H9 (cell line): ENCODE measurements at regions not wholly inside any gene's neighbourhood (a gene's known extent, or its start where the extent isn't known, plus 50 kb on each side); places are given as distances from the start of the nearest gene placed in this dataset.

Experiments
- DNase-seq: peaks from one replicate; pipeline ENCODE4 v3.0.0-alpha.2; 2017
- H2AFZ ChIP-seq: one replicate; pipeline ENCODE4 v1.6.1; 2013; ENCODE audit warnings: mild to moderate bottlenecking, low read length, control low read depth, moderate library complexity
- H2AK5ac ChIP-seq: 2 replicates; pipeline ENCODE4 v1.6.1; 2013; ENCODE audit warnings: low read length, control low read depth, mixed read lengths; ENCODE audit not compliant: insufficient read length
- H2BK120ac ChIP-seq: one replicate; pipeline ENCODE4 v1.6.1; 2013; ENCODE audit warnings: low read depth, mild to moderate bottlenecking, low read length, control low read depth, inconsistent platforms; ENCODE audit not compliant: poor library complexity, severe bottlenecking
- H2BK12ac ChIP-seq: 2 replicates; pipeline ENCODE4 v1.6.1; 2013; ENCODE audit warnings: low read length, control low read depth, mixed read lengths, low read depth; ENCODE audit not compliant: insufficient read length
- H2BK15ac ChIP-seq: 2 replicates; pipeline ENCODE4 v1.6.1; 2013; ENCODE audit warnings: low read depth, low read length, control low read depth
- H2BK20ac ChIP-seq: one replicate; pipeline ENCODE4 v1.6.1; 2013; ENCODE audit warnings: low read depth, mild to moderate bottlenecking, low read length, control low read depth, inconsistent platforms; ENCODE audit not compliant: poor library complexity, severe bottlenecking
- H2BK5ac ChIP-seq: 2 replicates; pipeline ENCODE4 v1.6.1; 2013; ENCODE audit warnings: low read length, control low read depth, mixed read lengths; ENCODE audit not compliant: insufficient read length
- H3K14ac ChIP-seq: 2 replicates; pipeline ENCODE4 v1.6.1; 2013; ENCODE audit warnings: low read length, control low read depth; ENCODE audit not compliant: insufficient read depth
- H3K18ac ChIP-seq: 2 replicates; pipeline ENCODE4 v1.6.1; 2013; ENCODE audit warnings: low read depth, mild to moderate bottlenecking, mixed read lengths, low read length, control low read depth; ENCODE audit not compliant: insufficient read length
- H3K23ac ChIP-seq: 2 replicates; pipeline ENCODE4 v1.6.1; 2013; ENCODE audit warnings: low read length, control low read depth, mixed read lengths, low read depth; ENCODE audit not compliant: insufficient read length
- H3K23me2 ChIP-seq: 2 replicates; pipeline ENCODE4 v1.6.1; 2013; ENCODE audit warnings: low read depth, mild to moderate bottlenecking, mixed read lengths, low read length, control low read depth; ENCODE audit not compliant: insufficient read length, poor library complexity, severe bottlenecking
- H3K27ac ChIP-seq: 2 replicates; pipeline ENCODE4 v1.5.1; 2013; ENCODE audit warnings: low read length, control low read depth, mixed read lengths, low read depth; ENCODE audit not compliant: insufficient read length
- H3K27me3 ChIP-seq: 2 replicates; pipeline ENCODE4 v1.6.1; 2013; ENCODE audit warnings: low read length, control low read depth, inconsistent platforms; ENCODE audit not compliant: insufficient read depth
- H3K4ac ChIP-seq: 2 replicates; pipeline ENCODE4 v1.6.1; 2013; ENCODE audit warnings: low read depth, mild to moderate bottlenecking, control low read depth, inconsistent platforms, low read length, moderate library complexity
- H3K4me1 ChIP-seq: 2 replicates; pipeline ENCODE4 v1.6.1; 2013; ENCODE audit warnings: low read length, control low read depth, inconsistent platforms; ENCODE audit not compliant: insufficient read depth
- H3K4me2 ChIP-seq: 2 replicates; pipeline ENCODE4 v1.6.1; 2013; ENCODE audit warnings: low read length, control low read depth, mixed read lengths; ENCODE audit not compliant: insufficient read length, insufficient read depth
- H3K56ac ChIP-seq: 2 replicates; pipeline ENCODE4 v1.6.1; 2013; ENCODE audit warnings: low read depth, mild to moderate bottlenecking, mixed read lengths, low read length, control low read depth; ENCODE audit not compliant: insufficient read length
- H3K79me1 ChIP-seq: 2 replicates; pipeline ENCODE4 v1.6.1; 2013; ENCODE audit warnings: low read depth, mild to moderate bottlenecking, moderate library complexity, low read length, control low read depth, inconsistent platforms; ENCODE audit not compliant: insufficient read depth, poor library complexity, severe bottlenecking
- H3K79me2 ChIP-seq: 2 replicates; pipeline ENCODE4 v1.6.1; 2013; ENCODE audit warnings: low read length, control low read depth, inconsistent platforms; ENCODE audit not compliant: insufficient read depth
- H3K9ac ChIP-seq: 2 replicates; pipeline ENCODE4 v1.6.1; 2013; ENCODE audit warnings: low read length, control low read depth, mixed read lengths; ENCODE audit not compliant: insufficient read length; ENCODE audit errors: extremely low read depth
- H3K9me3 ChIP-seq: one replicate; pipeline ENCODE4 v1.6.1; 2013; ENCODE audit warnings: low read depth, low read length, inconsistent platforms; ENCODE audit not compliant: control insufficient read depth
- H3T11ph ChIP-seq: one replicate; pipeline ENCODE4 v1.6.1; 2013; ENCODE audit warnings: mild to moderate bottlenecking, low read length, control low read depth, inconsistent platforms
- H4K20me1 ChIP-seq: one replicate; pipeline ENCODE4 v1.6.1; 2013; ENCODE audit not compliant: control insufficient read depth, insufficient read length, insufficient read depth
- H4K5ac ChIP-seq: 2 replicates; pipeline ENCODE4 v1.6.1; 2013; ENCODE audit warnings: low read depth, mild to moderate bottlenecking, mixed read lengths, low read length, control low read depth; ENCODE audit not compliant: insufficient read length
- H4K8ac ChIP-seq: replicated peaks from 2 replicates; pipeline ENCODE4 v1.6.1; 2013; ENCODE audit warnings: low read length, control low read depth, mixed read lengths, low read depth; ENCODE audit not compliant: insufficient read length
- H4K91ac ChIP-seq: 2 replicates; pipeline ENCODE4 v1.6.1; 2013; ENCODE audit warnings: low read depth, mild to moderate bottlenecking, moderate library complexity, mixed read lengths, low read length, control low read depth; ENCODE audit not compliant: insufficient read length
- H3K27ac Mint-ChIP-seq, 3 experiments: 2 replicates in 2 of 3; 3 replicates in 1 of 3; pipeline ENCODE4 v1.8.0; 2020 to 2021; ENCODE audit warnings: mixed read lengths in 3 of 3, mild to moderate bottlenecking in 1 of 3, moderate library complexity in 1 of 3
- H3K27me3 Mint-ChIP-seq: 2 replicates; pipeline ENCODE4 v1.8.0; 2021; ENCODE audit warnings: low read depth, mild to moderate bottlenecking, moderate library complexity, mixed read lengths
- H3K36me3 Mint-ChIP-seq, 3 experiments: 2 replicates in 2 of 3; 3 replicates in 1 of 3; pipeline ENCODE4 v1.8.0; 2020 to 2021; ENCODE audit warnings: low read depth in 3 of 3, mixed read lengths in 3 of 3; ENCODE audit not compliant: insufficient read depth in 1 of 3
- H3K4me1 Mint-ChIP-seq, 2 experiments: 2 replicates each; pipeline ENCODE4 v1.8.0; 2020; ENCODE audit warnings: mixed read lengths in 2 of 2
- H3K4me3 Mint-ChIP-seq, 2 experiments: 2 replicates in 1 of 2; 3 replicates in 1 of 2; pipeline ENCODE4 v1.8.0; 2020 to 2021; ENCODE audit warnings: mild to moderate bottlenecking in 2 of 2, mixed read lengths in 2 of 2, moderate library complexity in 1 of 2
- H3K9me3 Mint-ChIP-seq, 2 experiments: 2 replicates in 1 of 2; 3 replicates in 1 of 2; pipeline ENCODE4 v1.8.0; 2020; ENCODE audit warnings: mild to moderate bottlenecking in 2 of 2, mixed read lengths in 2 of 2, moderate library complexity in 1 of 2
- WGBS: extraction: QIAGEN DNeasy Blood & Tissue Kit; methylation state at CpG from one replicate; pipeline ENCODE4 v1.1.7; 2013; ENCODE audit warnings: missing lambda C conversion rate, low lambda C conversion rate, mixed read lengths; ENCODE audit not compliant: insufficient read length; ENCODE audit errors: extremely low coverage; 5-methylcytosine and 5-hydroxymethylcytosine counted together
- TF ChIP-seq, protein P1 (sequence below): fragments of 200-600 bp; sonication (generic); conservative IDR thresholded peaks from 3 replicates; pipeline ENCODE4 v1.8.0; 2021; ENCODE audit warnings: antibody characterized with exemption, mild to moderate bottlenecking

DNA sequence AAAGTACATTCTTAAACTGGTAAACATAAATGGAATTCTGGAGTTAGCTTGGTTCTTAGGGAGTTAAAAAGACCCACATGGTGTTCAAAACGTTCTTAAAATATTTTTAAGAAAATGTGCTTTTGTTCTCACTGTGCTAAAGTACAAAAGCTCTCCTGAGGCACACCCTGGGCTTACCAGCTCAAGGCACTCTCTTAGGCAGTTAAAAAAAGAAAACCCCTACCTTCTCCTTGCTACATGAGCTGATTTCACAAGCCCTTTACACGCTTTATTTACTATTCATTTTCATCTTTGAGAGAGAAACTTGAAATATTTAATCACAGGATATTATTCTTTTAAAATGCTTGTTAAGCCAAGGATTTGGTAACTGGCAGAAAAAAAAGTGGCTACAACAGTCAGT is 723.3 kb upstream of the GRAMD2B start:
- H4K8ac ChIP-seq, result no peak overlapping the region
- no peak overlapping the region for H3K27ac ChIP-seq
- Mint-ChIP-seq H3K36me3 (peaks cover 3 to 14% (median 5%) of the 10 kb centered on the region in 3 experiments; a peak in 5 of 7 replicates), H3K27ac (no peak overlapping the region), H3K4me3 (no peak overlapping the region), H3K27me3 (no peaks in the 10 kb centered on the region), H3K9me3 (peaks cover 13 to 14% of the 10 kb centered on the region in 2 experiments), H3K4me1 (0 out of 4 replicates have a peak, but pooled peaks cover 2 to 5% of the 10 kb centered on the region in 2 experiments)
- no peak overlapping the region for H2BK120ac ChIP-seq
- no peak overlapping the region for H2BK15ac ChIP-seq
- H3K56ac ChIP-seq, result no peak overlapping the region
- TF ChIP-seq, protein P1, sequence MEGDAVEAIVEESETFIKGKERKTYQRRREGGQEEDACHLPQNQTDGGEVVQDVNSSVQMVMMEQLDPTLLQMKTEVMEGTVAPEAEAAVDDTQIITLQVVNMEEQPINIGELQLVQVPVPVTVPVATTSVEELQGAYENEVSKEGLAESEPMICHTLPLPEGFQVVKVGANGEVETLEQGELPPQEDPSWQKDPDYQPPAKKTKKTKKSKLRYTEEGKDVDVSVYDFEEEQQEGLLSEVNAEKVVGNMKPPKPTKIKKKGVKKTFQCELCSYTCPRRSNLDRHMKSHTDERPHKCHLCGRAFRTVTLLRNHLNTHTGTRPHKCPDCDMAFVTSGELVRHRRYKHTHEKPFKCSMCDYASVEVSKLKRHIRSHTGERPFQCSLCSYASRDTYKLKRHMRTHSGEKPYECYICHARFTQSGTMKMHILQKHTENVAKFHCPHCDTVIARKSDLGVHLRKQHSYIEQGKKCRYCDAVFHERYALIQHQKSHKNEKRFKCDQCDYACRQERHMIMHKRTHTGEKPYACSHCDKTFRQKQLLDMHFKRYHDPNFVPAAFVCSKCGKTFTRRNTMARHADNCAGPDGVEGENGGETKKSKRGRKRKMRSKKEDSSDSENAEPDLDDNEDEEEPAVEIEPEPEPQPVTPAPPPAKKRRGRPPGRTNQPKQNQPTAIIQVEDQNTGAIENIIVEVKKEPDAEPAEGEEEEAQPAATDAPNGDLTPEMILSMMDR, result no peak
- H4K5ac ChIP-seq, result no peak overlapping the region
- no peak overlapping the region for H3K23ac ChIP-seq
- H3K79me1 ChIP-seq, result no peaks in the 10 kb centered on the region
- no peak overlapping the region for H3K4ac ChIP-seq
- no peak overlapping the region for H3K18ac ChIP-seq
- no peaks in the 10 kb centered on the region for H3K27me3 ChIP-seq
- H4K20me1 ChIP-seq, result no peaks in the 10 kb centered on the region
- no peak overlapping the region for H3K14ac ChIP-seq
- H3K4me2 ChIP-seq, result no peak overlapping the region
- H2BK20ac ChIP-seq, result no peak overlapping the region
- no peak overlapping the region for H3K9ac ChIP-seq
- H3K4me1 ChIP-seq, result no peaks in the 10 kb centered on the region
- no peaks in the 10 kb centered on the region for H3K9me3 ChIP-seq
- DNase-seq, result no peak
- no peak overlapping the region for H2AFZ ChIP-seq
- no peak overlapping the region for H4K91ac ChIP-seq
- H2BK12ac ChIP-seq, result no peak overlapping the region
- WGBS, result no CpG with 5 or more reads among the region's 2 CpGs
- H2BK5ac ChIP-seq, result no peak overlapping the region
- no peak overlapping the region for H3T11ph ChIP-seq
- H3K79me2 ChIP-seq, result no peaks in the 10 kb centered on the region
- H3K23me2 ChIP-seq, result no peaks in the 10 kb centered on the region
- H2AK5ac ChIP-seq, result no peak overlapping the region
